M059J (cell line): ENCODE measurements at regions not wholly inside any gene's neighbourhood (a gene's known extent, or its start where the extent isn't known, plus 50 kb on each side); places are given as distances from the start of the nearest gene placed in this dataset.
A peak's percentile ranks its signal among the peaks of the same experiment; 100 is the strongest.
"Not testable (repeated sequence)": the region's sequence is repeated elsewhere in the genome, so short reads cannot be mapped to it uniquely, and the experiment has no call there.

Experiments used
- DNase-seq: peaks from one replicate; pipeline ENCODE4 v3.0.0-alpha.2; 2012; ENCODE audit warnings: low read depth

DNA sequence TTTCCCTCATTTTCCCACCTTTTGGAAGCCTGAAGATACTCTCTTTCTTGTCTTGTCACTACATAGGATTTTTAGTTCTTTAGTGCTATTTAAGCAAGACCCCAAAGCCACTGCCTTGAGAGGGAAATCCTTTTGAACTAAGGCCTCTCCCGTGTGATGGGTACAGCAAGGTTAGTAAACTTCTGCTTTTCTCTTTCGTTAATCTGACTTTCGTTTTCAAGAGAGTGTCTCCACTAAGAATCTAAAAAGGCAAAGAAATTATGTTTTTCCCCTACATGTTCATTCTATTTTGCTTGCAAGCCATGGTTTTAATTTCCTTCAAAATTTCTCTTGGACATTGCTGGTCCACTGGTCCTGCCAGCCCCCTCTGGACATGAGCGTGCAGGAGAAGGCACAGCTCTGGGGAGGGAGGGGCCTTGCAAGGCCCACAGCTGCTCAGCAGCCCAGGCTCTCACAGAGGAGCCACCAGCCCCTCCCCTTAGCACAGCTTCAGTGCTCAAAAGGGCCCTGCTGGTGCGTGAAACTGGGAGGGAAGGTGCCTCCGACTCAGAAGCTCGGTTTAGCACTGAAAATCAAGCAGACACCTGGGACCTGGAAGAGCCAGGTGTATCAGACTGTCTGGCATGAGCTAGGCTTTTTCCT lies 210.9 kb upstream of the GALNT2 start:
- DNase-seq = peak; percentile 25

DNA sequence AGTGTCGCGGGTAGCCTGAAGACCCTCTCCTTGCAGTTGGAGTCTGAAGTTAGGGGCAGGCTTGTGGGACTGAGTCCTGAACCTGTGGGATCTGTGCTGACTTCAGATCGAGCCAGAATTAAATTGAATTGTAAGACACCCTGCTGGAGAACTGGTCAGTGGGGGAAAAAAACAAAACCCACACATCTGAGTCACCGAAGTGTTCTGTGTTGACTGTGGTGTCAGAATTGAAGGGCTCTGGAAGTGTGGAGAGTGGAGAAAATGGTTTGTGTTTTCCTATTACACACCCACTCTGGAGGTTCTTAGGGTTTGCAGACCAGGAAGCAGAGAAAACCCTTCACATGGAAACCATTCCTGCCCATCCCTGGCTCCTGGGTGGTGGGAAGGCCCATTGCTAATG lies 209.5 kb upstream of the GALNT2 start:
- peak; percentile 59 for DNase-seq

DNA sequence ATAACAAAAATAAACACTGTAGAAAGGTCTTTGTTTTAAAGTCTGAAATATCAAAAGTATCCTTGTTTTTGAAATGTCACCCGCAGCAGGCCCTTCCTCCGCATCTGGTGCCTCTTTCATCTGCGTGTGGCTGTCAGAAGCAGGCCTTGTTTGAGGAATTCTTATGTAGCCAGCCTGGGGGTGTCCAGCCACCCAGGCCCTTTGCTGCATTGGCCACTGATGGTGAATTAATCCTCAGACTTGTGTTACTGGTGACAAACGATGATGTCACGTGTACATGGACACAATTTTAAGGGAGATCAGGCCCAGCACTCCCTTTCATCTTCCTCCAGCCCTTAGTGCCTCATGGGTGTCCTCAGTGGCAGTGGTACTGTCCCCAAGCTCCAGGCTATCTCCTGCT lies 208.0 kb upstream of the GALNT2 start:
- DNase-seq = no peak

DNA sequence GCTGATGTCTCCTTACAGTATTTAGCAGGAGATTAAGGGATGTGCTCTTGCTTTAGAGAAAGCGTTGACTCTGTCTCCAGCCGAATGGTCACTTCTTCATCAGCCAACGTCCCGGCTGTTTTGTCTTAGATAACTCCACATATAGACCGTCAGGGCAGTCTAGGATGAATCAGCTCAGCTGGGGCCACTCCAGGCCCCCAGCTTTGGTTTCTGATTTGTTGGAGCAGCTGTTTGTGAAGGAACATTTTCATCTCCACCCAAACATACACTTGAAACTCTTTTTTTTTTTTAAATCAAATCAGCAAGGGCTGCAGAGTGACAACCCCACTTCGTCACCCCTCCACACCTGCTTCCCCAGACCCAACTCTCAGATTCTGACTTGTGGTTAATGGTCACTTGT lies 206.1 kb upstream of the GALNT2 start:
- no peak for DNase-seq

DNA sequence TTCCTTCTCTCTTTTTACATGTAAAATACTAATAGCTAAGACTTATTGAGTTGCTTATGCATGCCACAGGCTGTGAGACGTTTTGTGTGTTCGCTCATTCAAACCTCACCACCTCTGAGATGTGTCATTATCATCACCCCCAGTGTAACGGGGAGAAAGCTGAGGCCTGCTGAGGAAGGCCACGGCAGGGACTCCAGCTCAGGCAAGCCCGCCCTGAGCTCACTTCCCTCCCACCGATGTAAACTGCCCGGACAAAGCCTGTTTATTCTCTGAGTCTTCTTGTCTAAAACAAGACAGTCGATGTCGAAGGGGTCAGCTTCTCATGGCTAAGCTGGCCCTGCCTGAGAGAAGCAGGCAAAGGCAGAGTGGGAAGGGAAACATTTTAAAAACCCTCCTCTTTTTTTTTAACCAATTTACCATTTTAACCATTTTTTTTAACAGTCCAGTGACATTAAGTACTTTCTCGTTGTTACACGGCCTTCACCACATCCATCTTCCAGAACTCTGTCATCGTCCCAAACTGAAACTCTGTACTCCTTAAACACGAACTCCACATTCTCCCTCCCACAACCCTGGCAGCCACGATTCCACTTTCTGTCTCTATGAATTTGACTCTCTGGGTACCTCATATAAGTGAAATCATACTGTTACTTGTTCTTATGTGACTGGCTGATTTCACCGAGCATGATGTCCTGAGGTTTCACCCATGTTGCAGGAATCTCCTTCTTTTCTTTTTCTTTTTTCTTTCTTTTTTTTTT lies 204.8 kb upstream of the GALNT2 start:
- no peak for DNase-seq

DNA sequence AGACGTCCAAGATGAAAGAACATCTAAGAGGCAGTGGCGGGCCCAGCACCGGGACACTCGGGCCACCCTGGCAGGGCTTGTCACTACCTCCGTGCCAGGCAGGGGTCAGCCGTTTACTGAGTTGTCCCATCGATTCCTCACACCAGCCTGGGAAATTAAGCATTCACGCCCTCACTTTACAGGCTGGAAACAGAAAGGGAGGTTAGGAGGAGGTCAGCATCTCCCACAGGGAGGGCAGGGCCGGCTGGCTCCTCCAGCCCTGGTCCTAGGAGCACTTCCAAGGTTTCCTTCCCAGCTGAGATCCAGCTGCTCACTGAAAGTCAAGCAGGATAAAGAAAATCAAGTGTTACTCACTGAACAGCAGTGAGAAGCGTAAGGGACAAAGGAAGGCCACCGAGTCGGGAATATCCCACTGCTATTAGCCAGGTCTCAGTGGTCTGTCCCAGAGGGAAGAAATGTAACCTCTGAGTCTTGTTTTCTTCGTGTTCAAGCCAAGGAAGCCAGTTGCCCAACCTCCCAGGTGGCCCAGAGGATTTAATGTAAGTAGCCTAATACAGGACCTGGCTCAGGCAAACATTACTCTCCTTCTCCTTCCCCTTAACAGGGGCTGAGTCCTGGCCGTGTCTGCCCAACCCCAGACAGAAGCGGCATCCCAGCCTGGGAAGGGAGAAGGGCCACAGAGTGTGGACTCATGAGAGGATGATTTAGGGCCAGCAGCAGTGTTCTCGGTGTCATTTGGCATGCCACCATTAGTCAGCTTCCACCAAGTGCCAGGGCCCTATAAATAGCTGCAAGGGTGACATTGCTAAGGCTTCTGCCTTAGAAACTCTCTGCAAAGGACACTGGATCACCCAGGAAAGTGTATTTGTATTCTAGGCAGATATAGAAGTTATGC lies 203.1 kb upstream of the GALNT2 start:
- DNase-seq = peak; percentile 38

DNA sequence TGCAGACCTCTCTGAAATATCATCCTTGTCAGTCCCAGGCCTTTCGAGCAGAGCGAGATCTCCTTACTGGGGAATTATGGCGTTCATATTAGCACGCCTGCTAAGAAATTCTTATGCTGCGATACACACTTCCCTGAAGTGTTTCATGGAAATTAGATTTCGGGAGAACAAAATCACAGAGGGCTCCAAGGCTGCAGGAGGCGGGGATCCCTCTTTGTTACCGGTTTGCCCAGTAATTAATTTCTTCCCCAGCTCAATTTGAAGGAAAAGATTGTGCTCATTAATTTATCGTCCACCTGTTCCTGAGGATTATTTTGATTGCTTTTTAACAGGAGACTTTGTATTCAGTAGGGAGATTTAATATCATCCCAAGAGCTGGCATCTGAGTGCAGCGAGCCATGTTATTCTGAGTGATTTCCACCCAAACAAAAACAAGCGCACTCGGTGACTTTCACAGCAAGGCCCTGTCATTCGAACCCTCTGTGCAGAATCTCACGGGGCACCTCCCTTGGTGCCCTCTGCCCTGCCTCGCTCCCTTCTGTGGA lies 202.3 kb upstream of the GALNT2 start:
- DNase-seq = no peak

DNA sequence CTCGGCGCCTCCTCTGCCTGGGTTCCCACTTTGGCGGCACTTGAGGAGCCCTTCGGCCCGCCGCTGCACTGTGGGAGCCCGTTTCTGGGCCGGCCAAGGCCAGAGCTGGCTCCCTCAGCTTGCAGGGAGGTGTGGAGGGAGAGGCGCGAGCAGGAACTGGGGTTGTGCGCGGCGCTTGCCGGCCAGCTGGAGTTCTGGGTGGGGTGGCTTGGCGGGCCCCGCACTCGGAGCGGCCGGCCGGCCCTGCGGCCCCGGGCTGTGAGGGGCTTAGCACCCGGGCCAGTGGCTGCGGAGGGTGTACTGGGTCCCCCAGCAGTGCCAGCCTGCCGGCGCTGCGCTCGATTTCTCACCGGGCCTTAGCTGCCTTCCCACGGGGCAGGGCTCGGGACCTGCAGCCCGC lies 201.7 kb upstream of the GALNT2 start:
- not testable (repeated sequence) for DNase-seq

DNA sequence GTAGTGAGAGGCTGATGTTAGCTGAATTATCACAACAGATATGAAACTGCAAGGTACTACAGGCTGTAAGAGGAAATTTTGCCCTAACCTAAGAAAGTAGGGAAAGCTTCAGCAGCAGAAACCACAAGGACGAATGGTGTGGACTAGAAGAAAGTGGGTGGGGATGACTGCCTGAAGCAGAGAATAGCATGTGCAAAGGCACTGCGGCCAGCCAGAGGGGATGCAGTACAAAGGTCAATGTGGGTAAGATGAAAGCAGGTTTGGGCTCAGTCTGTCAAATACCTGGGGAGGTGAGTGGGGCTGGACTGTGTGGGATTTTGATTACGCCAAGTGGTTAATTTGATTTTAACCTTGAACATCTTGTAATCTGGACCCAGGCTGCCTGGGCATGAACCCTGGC lies 199.3 kb upstream of the GALNT2 start:
- no peak for DNase-seq

DNA sequence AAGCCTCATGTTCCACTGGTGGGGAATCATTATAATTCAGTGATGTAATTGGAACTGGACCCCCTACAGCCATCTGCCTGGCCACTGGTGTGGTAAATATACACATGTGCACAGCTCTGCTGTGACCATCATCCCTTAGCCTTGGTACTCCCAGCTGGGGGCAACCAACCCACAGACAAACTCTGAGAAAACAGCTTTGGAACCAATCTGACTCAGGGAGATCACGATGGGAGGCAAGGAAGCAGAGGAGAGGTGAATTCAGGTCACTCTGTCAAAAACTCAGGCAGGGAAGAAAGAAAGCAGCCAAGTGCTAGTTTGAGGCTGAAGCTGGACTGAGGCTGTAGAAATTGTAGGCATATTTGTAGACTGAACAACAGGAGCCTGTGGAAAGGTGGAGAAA lies 197.8 kb upstream of the GALNT2 start:
- peak; percentile 55 for DNase-seq

DNA sequence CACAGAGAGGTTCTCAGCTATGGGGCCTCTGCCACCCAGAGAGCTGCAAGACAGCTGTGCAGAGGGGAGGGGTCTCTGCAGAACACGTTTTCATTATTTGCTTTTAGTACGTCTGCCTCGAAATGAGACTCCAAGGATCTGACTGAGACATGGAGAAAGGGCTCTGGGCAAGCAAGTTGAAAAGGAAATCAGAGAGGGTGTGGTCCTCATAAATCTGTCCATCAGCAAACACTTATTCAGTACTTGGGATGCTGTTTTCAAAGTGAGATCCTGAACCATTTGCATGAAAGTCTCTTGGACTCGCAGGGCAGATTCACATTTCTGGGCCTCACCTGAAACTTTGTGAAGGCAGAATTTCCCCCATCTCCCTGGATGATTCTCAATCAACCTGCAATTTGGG lies 197.4 kb upstream of the GALNT2 start:
- DNase-seq = no peak

DNA sequence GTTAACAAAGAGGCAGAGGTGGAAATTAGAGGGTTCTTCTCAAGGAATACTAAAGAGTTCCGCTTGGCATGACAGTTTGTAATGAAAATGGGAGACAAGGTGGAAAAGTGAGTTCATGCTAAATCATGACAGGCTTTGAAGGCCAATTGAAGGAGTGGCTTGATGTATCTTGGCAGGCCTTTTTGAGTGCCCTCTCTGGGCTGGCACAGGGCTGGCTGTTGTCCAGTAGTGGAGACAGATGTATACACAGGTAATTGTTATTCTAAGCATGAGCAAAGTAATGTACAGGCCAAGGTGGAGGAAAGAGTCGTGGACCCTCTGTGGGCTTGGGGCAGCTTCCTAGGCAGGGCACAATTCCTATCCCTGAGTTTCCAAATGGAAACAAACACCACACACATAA lies 196.7 kb upstream of the GALNT2 start:
- no peak for DNase-seq

DNA sequence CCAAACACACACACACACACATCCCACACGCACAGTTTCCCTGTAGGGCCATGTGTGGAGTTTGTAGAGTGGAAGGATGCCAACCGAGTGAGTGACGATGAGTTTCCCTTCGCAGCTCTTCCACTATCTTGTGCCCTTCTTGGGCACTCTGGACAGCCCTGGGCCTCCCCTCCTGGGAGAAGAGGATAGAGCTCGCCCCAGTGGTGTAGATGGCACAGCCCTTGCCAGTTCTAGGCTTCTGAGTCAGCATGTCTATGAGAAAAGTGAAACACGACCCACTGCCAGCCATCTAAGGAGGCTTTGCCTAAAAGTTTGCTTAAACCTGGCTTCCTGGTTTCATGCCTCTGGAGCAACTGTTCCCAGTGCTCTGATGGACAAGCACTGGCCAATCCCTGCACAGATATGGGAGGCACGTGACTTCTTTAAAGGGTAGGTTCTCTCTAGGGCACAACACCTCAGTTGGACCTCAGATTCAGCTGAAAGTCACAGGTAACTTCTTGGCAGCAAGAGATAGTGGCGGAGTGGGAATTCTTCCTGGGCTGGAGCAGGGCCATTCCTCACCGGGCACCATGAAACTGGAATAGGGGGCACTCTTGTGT lies 195.9 kb upstream of the GALNT2 start:
- DNase-seq = peak; percentile 39

DNA sequence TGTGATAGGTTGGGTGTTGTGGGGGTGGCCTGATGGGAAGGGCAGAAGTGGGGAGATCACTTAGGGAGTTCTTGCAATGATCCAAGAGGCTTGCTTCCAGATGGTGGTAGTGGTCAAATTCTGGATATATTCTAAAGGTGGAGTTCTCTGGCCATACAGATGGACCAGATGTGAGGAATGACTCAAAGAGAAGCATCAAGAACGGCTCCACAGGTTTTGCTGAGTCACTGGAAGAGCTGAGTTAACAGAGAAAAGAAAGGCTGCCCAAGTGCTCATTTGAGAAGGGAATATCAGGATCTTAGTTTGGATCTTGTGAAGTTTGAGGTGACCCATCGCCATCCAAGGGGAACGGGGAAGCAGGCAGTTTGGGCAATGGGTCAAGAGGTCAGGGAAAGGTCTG lies 192.9 kb upstream of the GALNT2 start:
- DNase-seq = peak; percentile 49

DNA sequence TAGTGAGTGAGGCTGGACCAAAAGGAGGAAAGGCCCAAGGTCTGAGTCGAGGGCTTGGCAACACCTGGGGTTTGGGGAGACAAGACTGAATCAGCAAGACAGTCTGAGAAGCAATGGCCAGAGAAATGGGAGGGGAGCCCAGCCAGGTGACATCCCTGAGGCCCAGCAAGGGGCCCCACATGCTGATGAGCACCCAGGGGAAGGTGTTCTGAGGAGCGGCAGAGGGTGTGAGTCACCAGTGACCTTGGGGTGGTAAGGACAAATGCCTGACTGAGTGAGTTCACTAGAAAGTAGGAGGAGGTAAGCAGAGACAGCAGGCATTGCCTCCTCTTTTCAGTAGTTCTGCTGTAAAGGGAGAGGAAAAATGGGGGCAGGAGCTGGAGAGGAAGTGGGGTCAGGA lies 192.4 kb upstream of the GALNT2 start:
- peak; percentile 50 for DNase-seq

DNA sequence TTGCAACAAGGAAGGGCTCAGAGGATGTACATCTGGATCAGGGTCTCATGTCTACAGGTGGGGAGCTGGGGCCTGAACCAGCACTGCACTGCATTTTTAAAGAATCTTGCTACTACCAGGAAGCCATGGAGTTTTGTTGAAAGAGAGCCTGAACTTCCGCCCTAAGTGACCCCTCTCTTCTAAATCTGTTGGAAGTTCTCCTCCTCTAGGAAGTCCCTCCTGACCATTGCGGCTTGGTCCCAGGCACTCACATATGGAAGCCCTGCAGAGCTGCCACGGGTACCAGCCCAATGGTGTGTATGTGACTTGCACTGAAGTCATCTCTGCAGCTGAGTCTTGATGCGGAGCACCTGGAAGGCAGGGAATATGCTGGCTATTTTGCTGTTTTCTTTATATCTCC lies 192.0 kb upstream of the GALNT2 start:
- no peak for DNase-seq

DNA sequence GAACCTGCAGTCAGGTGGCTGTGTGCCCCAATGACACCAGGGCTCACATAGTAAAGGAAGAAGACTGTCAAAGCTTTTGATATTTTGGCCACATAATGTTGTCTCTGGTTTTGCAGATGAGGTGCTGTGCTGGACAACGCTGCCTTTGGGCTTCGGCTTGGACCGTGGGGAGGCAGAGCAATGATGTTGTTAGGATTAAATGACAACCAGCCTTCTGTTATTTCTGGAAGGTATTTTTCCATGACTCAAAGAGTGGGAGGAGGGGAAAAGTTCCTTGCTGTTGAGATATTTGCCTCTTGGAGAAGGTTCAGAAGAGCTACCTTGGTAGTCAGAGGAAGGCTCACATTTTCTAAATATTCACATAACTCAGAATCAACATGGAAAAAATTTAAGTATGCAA lies 187.3 kb upstream of the GALNT2 start:
- DNase-seq = peak; percentile 56

DNA sequence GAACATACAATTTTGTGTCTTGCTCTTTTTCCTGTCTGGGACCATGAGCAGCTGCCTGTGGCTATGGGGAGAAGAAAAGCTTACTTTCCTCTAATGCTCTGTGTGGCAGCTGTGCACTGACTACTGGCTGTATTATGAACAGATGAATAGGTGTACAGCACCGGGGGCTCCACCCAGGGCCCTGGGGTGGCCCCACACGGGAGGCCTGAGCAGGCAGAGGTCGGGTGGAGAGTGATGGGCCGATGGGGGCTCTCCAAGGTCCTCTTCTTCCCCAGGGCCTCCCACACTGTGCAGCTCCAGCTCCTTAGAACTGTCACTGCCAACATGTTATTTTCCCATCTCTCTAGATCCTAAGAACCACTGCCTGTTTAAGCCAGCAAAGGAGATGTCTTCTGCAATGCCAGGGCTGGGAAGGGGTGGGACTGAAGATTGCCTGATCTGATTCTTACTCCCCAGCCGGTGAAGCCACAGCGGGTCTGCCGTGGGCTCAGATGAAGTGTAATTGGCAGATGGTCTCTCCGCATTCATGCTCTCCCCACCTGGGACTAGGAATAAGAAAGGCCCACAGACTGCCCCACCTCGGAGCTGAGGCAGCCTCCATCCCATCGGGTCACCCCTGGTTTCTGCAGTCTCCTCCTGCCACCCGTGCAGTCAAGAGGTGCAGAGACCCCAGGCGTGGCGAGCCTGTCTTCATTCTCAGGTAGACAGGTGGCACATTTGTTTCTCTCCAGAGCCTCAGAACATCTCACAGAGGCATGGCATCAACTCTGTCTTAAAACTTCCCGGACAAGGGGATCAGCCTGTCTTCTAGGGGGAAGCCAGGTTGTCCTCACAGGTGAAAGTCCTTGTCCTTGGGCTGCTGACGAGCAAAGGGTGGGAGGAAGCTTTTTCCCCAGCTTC lies 186.5 kb upstream of the GALNT2 start:
- no peak for DNase-seq

DNA sequence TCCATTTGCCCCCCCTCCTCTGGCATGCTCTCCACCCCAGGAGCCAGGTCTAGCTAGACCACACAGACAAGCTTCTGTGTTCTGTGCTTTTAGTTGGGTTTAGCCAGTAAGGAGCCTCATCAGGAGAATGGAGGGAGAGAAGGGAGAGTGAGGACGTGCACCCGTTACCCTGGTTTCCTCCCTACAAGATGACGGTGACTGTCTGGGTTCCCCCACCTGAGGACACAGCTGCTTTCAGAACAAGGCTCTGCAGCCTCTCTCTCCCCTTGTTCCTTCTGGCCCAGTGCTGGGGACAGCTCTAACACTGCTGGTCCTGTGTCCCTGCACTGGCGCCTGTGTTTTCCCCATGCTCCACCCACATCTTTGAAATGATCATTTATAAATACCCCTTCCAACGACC lies 184.4 kb upstream of the GALNT2 start:
- no peak for DNase-seq

DNA sequence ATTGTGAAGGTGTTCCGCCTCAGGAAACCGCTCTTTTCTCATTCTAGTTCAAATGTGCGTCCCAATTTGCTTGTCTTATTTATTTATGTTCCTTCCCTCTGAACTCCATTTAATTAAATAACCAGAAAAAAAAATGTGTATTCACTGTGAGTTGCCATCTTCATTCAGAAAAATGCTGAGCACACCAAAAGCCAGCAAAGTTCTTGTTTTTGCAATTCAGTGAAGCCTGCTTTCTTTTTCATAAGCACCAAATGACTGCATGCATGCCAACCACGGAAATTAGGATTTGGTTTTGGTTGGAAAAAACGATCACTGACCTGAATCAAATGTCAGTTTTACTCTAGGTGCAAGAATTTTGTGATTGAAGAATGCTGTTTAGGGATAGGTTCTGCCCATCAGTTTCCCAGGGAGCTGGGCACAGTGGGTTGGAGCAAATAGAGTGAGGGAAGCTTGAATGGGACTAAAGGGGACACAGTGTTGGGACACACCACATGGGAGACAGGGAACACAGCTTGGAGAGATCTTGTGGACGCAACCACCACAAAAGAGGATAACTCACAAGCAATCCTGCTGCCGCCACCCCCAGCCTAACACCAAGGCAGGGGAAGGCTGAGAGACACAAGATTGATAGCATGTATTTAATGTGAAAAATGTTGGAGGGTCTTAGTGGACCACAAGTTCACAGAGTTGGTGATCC lies 183.4 kb upstream of the GALNT2 start:
- no peak for DNase-seq
